HuH-7 (cell line): ENCODE measurements at regions not wholly inside any gene's neighbourhood (a gene's known extent, or its start where the extent isn't known, plus 50 kb on each side); places are given as distances from the start of the nearest gene placed in this dataset.

Experiments
- DNase-seq: peaks from one replicate; pipeline ENCODE4 v3.0.0; 2011; ENCODE audit warnings: low spot score

DNA sequence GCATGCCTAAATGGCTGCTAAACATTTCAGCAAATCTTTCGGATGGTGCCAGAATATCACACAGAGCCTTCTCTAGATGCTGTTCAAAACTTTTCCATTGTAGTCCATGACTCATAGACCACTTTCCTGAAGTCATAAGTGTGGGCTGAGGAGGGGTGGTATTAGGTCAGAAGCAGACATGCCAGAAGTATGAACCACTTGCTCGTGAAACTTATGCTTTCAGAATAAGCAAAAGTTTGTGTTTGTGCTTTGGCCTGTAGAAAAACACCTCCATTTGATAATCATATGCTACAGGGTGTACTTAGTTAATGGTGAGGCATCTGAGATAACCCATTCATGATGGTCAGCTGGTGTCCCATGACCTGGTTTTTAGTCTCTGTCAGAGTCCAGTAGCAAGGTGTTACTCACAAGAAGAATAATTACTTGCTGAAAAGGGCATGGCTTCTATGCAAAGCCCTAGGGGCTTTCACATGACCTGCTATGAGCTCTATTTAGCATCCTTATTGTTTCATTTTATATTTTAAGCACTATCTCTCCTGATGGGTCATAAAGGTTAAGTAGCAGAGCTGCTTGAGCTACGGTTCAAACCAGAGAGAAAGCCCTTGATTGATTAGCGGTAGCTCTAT is 183.1 kb upstream of the IVNS1ABP start:
- no peak for DNase-seq

GRCh38 chr1:185498207-185498606 is 181.2 kb upstream of the IVNS1ABP start:
- no peak for DNase-seq

- no peak for DNase-seq
These were observed 180.1 kb upstream of the IVNS1ABP start for GRCh38 chr1:185497177-185497576.

GRCh38 chr1:185495898-185496297 is 178.9 kb upstream of the IVNS1ABP start:
- DNase-seq = no peak

GRCh38 chr1:185495007-185495406 is 178.0 kb upstream of the IVNS1ABP start:
- no peak for DNase-seq

- DNase-seq = no peak
These were observed 175.2 kb upstream of the IVNS1ABP start for GRCh38 chr1:185492089-185492825.

DNA sequence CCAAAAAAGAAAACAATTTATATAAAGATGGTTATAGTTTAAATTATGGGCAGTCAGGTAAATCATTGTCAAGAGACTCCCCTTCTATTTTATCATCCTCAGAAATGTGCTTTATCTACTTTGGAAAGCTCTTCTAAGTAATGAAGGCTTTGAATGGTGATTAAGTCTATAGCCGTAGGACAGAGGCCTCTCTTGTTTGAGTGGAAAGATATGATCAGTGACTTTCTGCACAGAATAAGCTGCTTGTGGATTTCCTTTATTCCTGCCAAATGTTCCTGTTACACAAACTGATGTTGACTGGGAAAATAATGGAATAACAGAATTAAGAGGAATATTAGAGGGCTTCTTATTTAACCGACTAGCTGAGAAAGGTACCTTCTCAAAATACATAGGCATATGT is 174.6 kb upstream of the IVNS1ABP start:
- DNase-seq = no peak

DNA sequence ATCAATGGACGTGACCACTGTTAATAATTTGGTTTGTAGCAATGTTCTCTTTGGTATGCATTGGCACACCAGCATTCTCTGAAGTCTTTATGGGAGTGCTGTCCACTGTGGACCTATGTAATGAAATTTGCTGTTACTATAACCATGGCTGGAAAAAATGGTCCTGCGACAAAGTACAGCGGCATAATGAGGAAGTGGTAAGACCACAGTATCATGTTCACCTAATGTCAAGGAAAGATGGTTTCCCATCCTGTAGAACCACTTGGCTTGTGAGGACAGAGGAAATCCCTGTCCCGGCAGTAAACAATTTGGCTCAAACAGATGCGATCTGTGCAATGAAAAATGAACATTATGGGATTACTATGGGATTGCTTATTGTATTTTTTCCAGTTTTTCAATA is 173.9 kb upstream of the IVNS1ABP start:
- no peak for DNase-seq

GRCh38 chr1:185489406-185489805 is 172.4 kb upstream of the IVNS1ABP start:
- no peak for DNase-seq

DNA sequence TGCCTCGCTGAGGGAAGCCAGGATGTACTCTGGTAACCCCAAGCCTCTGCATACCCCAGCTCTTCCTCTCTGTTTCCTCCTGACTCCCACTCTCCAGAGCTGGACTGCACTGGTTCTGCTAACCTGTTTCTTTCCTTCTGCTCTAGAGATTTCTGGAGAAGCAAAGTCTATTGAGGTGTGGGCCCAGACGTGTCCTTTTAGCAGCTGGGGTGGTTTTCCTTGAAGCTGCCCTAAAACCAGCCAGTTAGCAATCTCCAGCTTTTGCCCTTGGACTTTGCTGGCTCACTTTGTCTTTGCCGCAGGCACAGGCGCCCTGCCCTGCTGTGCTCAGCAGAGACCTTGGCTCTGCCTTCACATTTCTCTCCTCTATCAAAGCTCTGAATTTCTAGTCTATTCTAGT is 171.8 kb upstream of the IVNS1ABP start:
- no peak for DNase-seq

- no peak for DNase-seq
These were observed 170.9 kb upstream of the IVNS1ABP start for GRCh38 chr1:185487936-185488335.

- no peak for DNase-seq
These were observed 170.0 kb upstream of the IVNS1ABP start for GRCh38 chr1:185487026-185487425.

DNA sequence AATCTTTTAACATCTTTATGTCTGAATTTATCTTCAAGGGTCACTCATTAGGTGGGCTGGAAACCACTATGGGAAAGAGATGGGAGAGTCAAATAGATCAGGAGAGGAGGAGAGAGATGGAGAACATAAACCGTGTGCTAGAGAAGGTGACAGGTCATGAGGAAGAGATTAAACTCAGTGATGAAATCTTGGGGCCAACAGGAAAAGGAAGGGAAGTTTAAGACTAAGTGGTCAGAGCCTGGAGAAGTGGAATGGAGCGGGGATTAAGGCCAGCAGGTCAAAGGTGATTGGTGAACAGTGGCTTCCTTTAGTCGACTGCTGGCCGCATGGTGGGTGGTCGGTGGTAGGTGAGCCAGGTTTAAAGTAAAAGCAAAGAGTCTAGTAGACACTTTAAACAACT is 169.3 kb upstream of the IVNS1ABP start:
- no peak for DNase-seq

GRCh38 chr1:185483664-185484450 is 166.8 kb upstream of the IVNS1ABP start:
- DNase-seq = no peak

- no peak for DNase-seq
These were observed 166.2 kb upstream of the IVNS1ABP start for GRCh38 chr1:185483217-185483616.

DNA sequence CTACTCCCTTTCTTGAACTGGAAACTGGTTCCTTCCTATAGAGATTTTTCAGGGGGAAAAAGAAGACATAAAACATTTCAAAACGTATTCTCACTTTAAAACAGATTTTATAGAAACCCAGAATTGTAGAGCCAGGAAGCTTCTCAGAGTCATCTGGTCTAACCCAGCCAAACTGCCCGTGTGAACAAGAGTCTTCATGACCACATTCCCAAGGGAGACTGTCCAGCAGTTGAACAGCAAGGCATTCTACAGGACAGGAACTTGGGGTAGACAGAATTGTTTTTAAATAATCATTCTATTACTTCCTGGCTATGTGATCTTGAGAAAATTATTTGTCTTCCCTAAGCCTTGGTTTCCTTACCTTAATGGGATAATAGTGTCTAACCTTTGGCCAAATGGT is 163.5 kb upstream of the IVNS1ABP start:
- DNase-seq = no peak

DNA sequence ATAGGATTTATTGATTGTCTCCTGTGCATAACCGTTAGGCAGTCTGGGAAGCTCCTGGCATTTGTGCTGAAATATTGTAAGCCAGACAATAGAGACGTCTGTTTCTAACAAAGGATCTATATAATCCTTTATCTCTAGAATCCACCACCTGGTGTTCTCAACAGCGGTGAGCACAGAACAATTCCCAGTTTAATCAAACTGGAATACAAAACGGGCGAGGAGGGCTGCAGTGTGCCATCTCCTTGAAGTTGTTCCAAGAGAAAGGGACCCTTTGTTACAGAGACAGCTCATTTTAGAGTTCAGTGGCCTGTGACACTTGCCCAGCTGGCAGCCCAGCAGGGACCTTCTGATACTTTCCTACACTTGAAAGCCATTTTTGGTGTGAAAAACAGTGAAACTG is 162.8 kb upstream of the IVNS1ABP start:
- DNase-seq = no peak

- no peak for DNase-seq
These were observed 161.8 kb upstream of the IVNS1ABP start for GRCh38 chr1:185478877-185479276.

DNA sequence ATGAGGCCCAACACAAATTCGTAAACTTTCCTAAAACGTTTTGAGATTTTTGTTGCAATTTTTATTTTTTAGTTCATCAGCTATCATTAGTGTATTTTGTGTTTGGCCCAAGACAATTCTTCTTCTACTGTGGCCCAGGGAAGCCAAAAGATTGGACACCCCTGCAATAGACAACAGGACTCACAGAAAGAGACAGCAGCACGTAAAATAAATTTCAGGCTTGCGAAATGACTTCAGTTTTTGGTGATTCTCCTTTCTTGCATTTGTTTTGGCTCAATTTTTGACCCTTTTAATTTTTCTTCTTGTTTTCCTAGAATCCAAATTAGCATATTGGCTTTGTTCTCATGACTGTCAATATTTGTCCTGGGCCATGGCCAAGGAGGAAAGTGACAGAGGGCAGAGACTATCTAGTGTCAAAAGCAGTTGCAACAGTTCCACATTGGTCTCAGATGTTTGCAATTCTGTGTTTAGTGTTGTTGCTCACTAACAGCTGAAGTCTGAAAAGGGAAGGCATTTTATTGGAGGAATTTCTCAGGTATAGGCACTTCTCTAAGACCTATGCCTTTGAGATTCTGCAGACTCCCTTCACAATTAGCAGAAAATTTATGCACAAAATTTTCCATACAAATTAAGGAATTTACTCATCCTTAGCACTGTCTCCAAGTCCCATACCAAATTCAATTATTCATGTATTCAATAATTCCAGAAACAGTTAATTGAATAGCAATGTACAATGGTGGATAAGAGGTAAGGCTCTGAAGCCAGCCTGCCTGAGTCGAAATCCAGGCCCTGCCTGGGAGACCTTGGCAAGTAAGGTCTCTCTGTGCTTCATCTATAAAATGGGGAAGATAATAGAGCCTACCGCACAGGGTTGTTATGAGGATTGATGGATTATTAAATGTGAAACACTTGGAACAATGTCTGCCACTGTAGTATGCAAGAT is 160.9 kb upstream of the IVNS1ABP start:
- DNase-seq = peak; percentile 13

- no peak for DNase-seq
These were observed 157.6 kb upstream of the IVNS1ABP start for GRCh38 chr1:185474440-185475149.

GRCh38 chr1:185473186-185473585 is 156.1 kb upstream of the IVNS1ABP start:
- no peak for DNase-seq
